HTR-8/SVneo (cell line): ENCODE measurements at regions not wholly inside any gene's neighbourhood (a gene's known extent, or its start where the extent isn't known, plus 50 kb on each side); places are given as distances from the start of the nearest gene placed in this dataset.

Source experiments
- DNase-seq: peaks from one replicate; pipeline ENCODE4 v3.0.0; 2011; ENCODE audit warnings: low spot score, mixed read lengths; ENCODE audit not compliant: insufficient read length
- FAIRE-seq: peaks from 2 replicates; lab custom pipeline; 2011; peaks lifted over from hg19 to GRCh38; lab: Jason Lieb, UNC

DNA sequence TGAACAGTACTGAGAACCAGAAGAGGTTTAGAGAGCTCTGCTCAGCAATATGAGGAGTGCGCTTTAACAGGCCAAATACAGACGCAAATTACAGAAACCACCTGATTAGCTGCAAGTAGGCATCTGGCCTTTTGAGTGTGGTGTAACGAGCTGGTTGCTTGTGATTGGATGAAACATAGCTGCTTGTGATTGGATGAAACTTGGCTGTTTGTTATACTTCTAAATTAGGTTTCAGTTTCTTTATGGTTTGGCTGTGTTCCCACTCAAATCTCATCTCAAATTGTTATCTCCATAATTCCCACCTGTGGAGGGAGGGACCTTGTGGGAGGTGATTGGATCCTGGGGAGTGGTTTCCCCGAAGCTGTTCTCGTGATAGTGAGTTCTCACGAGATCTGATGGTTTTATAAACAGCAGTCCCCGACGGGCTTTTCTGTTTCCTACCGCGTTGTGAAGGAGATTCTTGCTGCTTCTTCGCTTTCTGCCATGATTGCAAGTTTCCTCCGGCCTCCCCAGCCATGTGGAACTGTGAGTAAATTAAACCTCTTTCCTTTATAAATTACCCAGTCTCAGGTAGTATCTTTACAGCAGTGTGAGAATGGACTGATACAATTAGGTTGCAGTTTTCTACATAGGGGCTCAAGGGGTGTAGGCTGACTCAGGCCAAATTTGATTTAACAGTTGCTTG, 655.9 kb upstream of the MAN1A1 start:
- DNase-seq, result peak; percentile 6
- FAIRE-seq, result no peak

- DNase-seq, result no peak
- no peak for FAIRE-seq
Measured at GRCh38 chr6:119986934-119987549, 637.5 kb upstream of the MAN1A1 start.

GRCh38 chr6:119985952-119986736, 636.6 kb upstream of the MAN1A1 start:
- FAIRE-seq (no peak), DNase-seq (no peak)

- FAIRE-seq, result no peak
Measured at GRCh38 chr6:119980802-119981201, 631.2 kb upstream of the MAN1A1 start.

GRCh38 chr6:119979862-119980261, 630.3 kb upstream of the MAN1A1 start:
- DNase-seq (no peak), FAIRE-seq (no peak)

More at GRCh38 chr6:119980802-119981201, 631.2 kb upstream of the MAN1A1 start:
- DNase-seq, result no peak

GRCh38 chr6:119978274-119978889, 628.8 kb upstream of the MAN1A1 start:
- FAIRE-seq (no peak), DNase-seq (no peak)

- no peak for FAIRE-seq
- no peak for DNase-seq
Measured at GRCh38 chr6:119974430-119975159, 625.0 kb upstream of the MAN1A1 start.

DNA sequence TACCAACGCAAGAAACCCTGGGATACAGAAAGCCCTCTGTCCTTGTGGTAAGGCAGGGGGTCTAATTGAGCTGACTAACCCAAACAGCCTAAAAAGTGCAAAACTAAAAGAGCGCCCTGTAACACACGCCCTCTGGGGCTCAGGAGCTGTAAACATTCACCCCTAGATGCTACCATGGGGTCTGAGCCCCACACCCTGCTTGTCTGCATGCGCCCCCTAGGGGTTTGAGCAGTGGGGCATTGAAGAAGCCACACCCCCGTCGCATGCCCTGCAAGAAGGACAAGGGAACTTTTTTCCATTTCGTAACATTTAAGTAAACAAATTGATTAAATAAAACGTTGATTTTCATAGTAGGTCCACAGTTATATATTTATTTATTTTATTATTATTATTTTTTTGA, 616.9 kb upstream of the MAN1A1 start:
- no peak for DNase-seq

DNA sequence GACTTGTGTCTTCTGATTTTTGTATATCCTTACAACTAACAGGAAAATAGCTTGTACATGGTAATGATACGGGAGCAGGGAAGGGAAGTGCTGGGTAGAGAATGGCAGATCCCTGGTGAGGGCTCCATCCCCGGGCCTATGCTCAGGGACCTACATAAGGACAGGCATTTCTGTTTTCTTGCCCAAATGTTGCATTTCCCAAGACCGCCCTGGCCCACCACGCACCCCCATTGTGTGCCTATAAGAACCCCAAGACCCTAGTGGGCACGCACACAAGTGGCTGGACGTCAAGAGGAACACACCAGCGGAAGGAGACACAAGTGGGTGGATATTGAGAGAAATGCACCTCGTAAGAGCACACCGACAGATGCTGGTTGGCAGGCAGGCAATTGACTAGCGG, 616.3 kb upstream of the MAN1A1 start:
- DNase-seq (no peak), FAIRE-seq (no peak)

More for the DNA sequence above, 616.9 kb upstream of the MAN1A1 start:
- no peak for FAIRE-seq

DNA sequence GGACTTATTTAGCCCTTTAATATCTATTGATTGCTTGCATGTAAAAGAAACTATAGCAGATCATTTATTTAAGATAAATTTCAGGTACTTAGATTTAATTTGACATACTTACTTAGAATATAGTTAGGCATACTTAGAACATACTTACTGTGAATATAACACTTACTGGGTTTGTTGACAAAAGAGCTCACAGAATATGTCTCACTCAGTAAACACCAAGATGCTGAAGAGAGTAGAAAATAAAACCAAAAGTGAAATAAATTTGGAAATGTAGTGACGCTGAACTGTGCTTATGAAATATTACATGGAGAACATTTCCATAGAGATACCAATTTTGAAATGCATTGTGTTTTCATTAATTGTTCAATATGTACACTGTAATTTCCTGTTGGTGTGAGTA, 615.4 kb upstream of the MAN1A1 start:
- FAIRE-seq (no peak), DNase-seq (no peak)

DNA sequence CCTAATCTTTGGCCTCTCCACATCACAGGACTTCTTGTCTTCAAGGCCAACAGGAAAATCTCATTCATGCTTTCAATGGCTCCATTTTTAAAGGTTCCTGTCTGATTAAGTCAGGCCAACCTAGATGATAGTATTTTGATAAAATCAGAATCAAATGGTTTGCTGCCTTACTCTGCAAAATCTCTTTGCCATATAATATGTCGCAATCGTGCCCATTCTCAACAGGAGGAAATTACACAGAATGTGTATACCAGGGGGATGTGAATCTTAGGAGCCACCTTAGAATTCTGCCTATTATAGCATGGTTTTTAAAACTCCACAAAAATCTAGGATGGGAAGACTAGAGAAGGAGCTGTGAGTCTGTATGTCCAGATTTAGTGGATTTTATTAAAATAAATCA, 612.9 kb upstream of the MAN1A1 start:
- DNase-seq, result no peak
- FAIRE-seq, result no peak

- DNase-seq, result no peak
- FAIRE-seq, result no peak
Measured at GRCh38 chr6:119961450-119961849, 611.9 kb upstream of the MAN1A1 start.

- DNase-seq (no peak), FAIRE-seq (no peak)
Measured at GRCh38 chr6:119960456-119960855, 610.9 kb upstream of the MAN1A1 start.

GRCh38 chr6:119960036-119960435, 610.5 kb upstream of the MAN1A1 start:
- FAIRE-seq (no peak), DNase-seq (no peak)

DNA sequence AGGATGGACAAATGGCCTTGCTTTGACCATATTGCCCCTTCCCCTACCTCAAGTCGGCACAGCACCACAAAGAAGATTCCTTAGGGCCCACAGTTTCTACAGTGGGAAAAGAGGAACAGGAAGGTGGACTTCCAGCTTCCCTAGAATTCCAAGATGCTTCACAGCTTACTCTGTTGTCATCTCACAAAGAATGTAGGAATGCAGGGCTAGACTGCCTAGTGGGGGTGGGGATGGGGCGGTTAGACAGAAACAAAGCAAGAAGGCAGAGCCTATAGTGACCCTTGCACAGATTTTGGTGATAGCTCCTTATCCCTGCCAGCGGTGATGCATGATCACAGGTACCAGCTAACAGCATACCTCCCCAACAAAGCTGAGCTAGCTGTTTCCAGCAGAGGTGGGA, 607.6 kb upstream of the MAN1A1 start:
- no peak for FAIRE-seq
- no peak for DNase-seq

- no peak for FAIRE-seq
- no peak for DNase-seq
Measured at GRCh38 chr6:119952696-119953095, 603.1 kb upstream of the MAN1A1 start.

DNA sequence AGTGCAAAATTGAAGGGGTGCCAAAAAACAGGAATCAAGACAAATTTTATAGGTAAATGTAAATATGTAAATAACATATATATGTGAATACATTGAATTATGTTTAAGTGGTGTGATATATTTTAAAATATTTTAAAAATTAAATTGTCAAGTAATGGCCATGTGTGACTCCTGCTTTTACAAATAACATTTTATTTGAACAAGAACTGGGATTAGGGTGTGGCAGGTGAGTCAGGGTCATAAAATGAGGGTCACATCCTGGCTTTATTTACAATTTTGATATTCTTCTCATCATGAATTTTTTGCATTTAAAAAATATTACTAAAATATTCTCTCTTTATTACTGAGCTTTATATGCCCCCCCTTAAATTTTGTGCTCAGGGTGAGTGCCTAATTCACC, 601.1 kb upstream of the MAN1A1 start:
- FAIRE-seq (no peak), DNase-seq (no peak)

GRCh38 chr6:119942078-119942752, 592.7 kb upstream of the MAN1A1 start:
- FAIRE-seq, result no peak
- DNase-seq, result no peak

GRCh38 chr6:119938752-119939151, 589.2 kb upstream of the MAN1A1 start:
- DNase-seq (no peak), FAIRE-seq (no peak)

- no peak for FAIRE-seq
Measured at GRCh38 chr6:119934816-119935215, 585.3 kb upstream of the MAN1A1 start.

More at GRCh38 chr6:119934816-119935215, 585.3 kb upstream of the MAN1A1 start:
- no peak for DNase-seq
